K562 (cell line): ENCODE measurements at regions not wholly inside any gene's neighbourhood (a gene's known extent, or its start where the extent isn't known, plus 50 kb on each side); places are given as distances from the start of the nearest gene placed in this dataset.

Source experiments
- ATAC-seq: fragments of 200-7000 bp; cut with Tn5 transposase; 3 replicates; pipeline ENCODE4 v1.9.1; 2020; ENCODE audit warnings: moderate library complexity
- BruUV-seq: library from RNA; stranded (reverse); fragments of 400-500 nt; replicated peaks from 2 replicates; lab custom pipeline; 2021; lab: Mats Ljungman, UMichigan
- CTCF ChIA-PET: fragments of 300-600 bp; formaldehyde crosslinking; extraction: SDS; loops from one replicate; lab custom pipeline; 2021; ENCODE audit warnings: low intra/inter-chr PET ratio; lab: Yijun Ruan, JAX
- POLR2A ChIA-PET: fragments of 300-600, 350-650 bp; sonication (Branson Sonifier 250); formaldehyde crosslinking; extraction: SDS; loops from one replicate; lab custom pipeline; 2021; ENCODE audit warnings: antibody characterized with exemption, inconsistent platforms; lab: Yijun Ruan, JAX
- DNase-seq, 4 experiments: peaks; one replicate each; pipeline versions ENCODE4 v3.0.0 to v3.0.0-alpha.2; 2011 to 2018; ENCODE audit warnings: low spot score in 3 of 4, mixed read lengths in 3 of 4; ENCODE audit errors: extremely low read depth in 1 of 4
- FAIRE-seq: peaks from 2 replicates; lab custom pipeline; 2011; peaks lifted over from hg19 to GRCh38; lab: Jason Lieb, UNC
- H2AFZ ChIP-seq: 2 replicates; pipeline ENCODE4 v1.6.0; 2011; ENCODE audit warnings: low read depth, low read length, control low read depth, inconsistent platforms
- H3K27ac ChIP-seq: fragments of 200-600 bp; 3 replicates; pipeline ENCODE4 v1.8.0; 2011; ENCODE audit warnings: low read depth, mild to moderate bottlenecking, control low read depth, inconsistent platforms, low read length, moderate library complexity, mixed read lengths; ENCODE audit errors: extremely low read depth
- H3K27me3 ChIP-seq, 2 experiments: fragments of 300-600 bp in 1 of 2; 2 replicates in 1 of 2; 3 replicates in 1 of 2; pipeline versions ENCODE4 v1.6.0 to v1.8.0; 2011; ENCODE audit warnings: inconsistent platforms in 2 of 2, low read length in 2 of 2, mild to moderate bottlenecking in 1 of 2, mixed read lengths in 1 of 2, moderate library complexity in 1 of 2; ENCODE audit not compliant: control insufficient read depth in 2 of 2, insufficient read depth in 2 of 2
- H3K36me3 ChIP-seq: fragments of 300-600 bp; 3 replicates; pipeline ENCODE4 v1.8.0; 2011; ENCODE audit warnings: mild to moderate bottlenecking, low read length, inconsistent platforms; ENCODE audit not compliant: control insufficient read depth, insufficient read depth
- H3K4me1 ChIP-seq, 2 experiments: fragments of 200-600 bp in 1 of 2; replicated peaks in 1 of 2; 2 replicates in 1 of 2; 3 replicates in 1 of 2; pipeline versions ENCODE4 v1.5.1 to v1.8.0; 2011; ENCODE audit warnings: inconsistent platforms in 2 of 2, low read length in 2 of 2, mild to moderate bottlenecking in 1 of 2, mixed read lengths in 1 of 2, moderate library complexity in 1 of 2; ENCODE audit not compliant: control insufficient read depth in 2 of 2, insufficient read depth in 2 of 2
- H3K4me2 ChIP-seq: 2 replicates; pipeline ENCODE4 v1.6.1; 2011; ENCODE audit warnings: low read length, control low read depth, inconsistent platforms, mixed read lengths; ENCODE audit not compliant: insufficient read depth
- H3K4me3 ChIP-seq: fragments of 200-600 bp; sonication (generic), shearing (Covaris generic); 2 replicates; pipeline ENCODE4 v1.5.1; 2016; ENCODE audit warnings: control low read depth, inconsistent platforms
- H3K79me2 ChIP-seq: fragments of 200-600 bp; 3 replicates; pipeline ENCODE4 v1.8.0; 2011; ENCODE audit warnings: low read length, inconsistent platforms; ENCODE audit not compliant: control insufficient read depth, insufficient read depth
- H3K9ac ChIP-seq, 2 experiments: 2 replicates each; pipeline versions ENCODE4 v1.6.0 to v1.6.1; 2011; ENCODE audit warnings: low read depth in 2 of 2, low read length in 2 of 2, control low read depth in 1 of 2, inconsistent platforms in 1 of 2, mild to moderate bottlenecking in 1 of 2, mixed read lengths in 1 of 2; ENCODE audit not compliant: insufficient read depth in 1 of 2
- H3K9me1 ChIP-seq: one replicate; pipeline ENCODE4 v1.6.0; 2011; ENCODE audit warnings: inconsistent platforms, mild to moderate bottlenecking, low read length, moderate library complexity; ENCODE audit not compliant: control insufficient read depth, insufficient read depth
- H3K9me3 ChIP-seq: replicated peaks from 2 replicates; pipeline ENCODE4 v1.5.1; 2011; ENCODE audit warnings: low read depth, low read length, inconsistent platforms; ENCODE audit not compliant: control insufficient read depth, insufficient read depth
- H4K20me1 ChIP-seq: replicated peaks from 2 replicates; pipeline ENCODE4 v1.6.1; 2011; ENCODE audit warnings: low read length, inconsistent platforms, mixed read lengths; ENCODE audit not compliant: control insufficient read depth, insufficient read depth
- CBFA2T3 ChIP-seq: fragments of 450-650 bp; IDR thresholded peaks from 2 replicates; pipeline ENCODE4 v1.6.1; 2017
- CBX3 ChIP-seq, 2 experiments: IDR thresholded peaks; 1 replicate in 1 of 2; 2 replicates in 1 of 2; pipeline ENCODE4 v1.6.1; 2012; ENCODE audit warnings: inconsistent platforms in 2 of 2, low read length in 2 of 2, borderline replicate concordance in 1 of 2, control low read depth in 1 of 2
- CCNT2 ChIP-seq: IDR thresholded peaks from 2 replicates; pipeline ENCODE4 v1.6.1; 2011; ENCODE audit warnings: borderline replicate concordance, low read depth, mild to moderate bottlenecking, moderate library complexity, mixed read lengths, low read length; ENCODE audit not compliant: insufficient read length; ENCODE audit errors: extremely low read depth
- DDX20 ChIP-seq: fragments of 450-650 bp; IDR thresholded peaks from 2 replicates; pipeline ENCODE4 v1.6.1; 2016; ENCODE audit warnings: missing genetic modification characterization, low read depth, mild to moderate bottlenecking, missing compliant biosample characterization, moderate library complexity
- GATAD2A ChIP-seq: fragments of 450-650 bp; IDR thresholded peaks from 2 replicates; pipeline ENCODE4 v1.6.1; 2017
- HES1 ChIP-seq: fragments of 450-650 bp; IDR thresholded peaks from 2 replicates; pipeline ENCODE4 v1.6.1; 2016; ENCODE audit warnings: low read depth, mild to moderate bottlenecking, moderate library complexity
- IFI16 ChIP-seq: fragments of 250-450 bp; sonication (Bioruptor Pico); IDR thresholded peaks from 2 replicates; pipeline ENCODE4 v2.1.2; 2022; ENCODE audit warnings: mild to moderate bottlenecking, inconsistent platforms
- IRF9 ChIP-seq: fragments of 450-650 bp; IDR thresholded peaks from 2 replicates; pipeline ENCODE4 v1.6.1; 2016; ENCODE audit warnings: missing biosample characterization, missing genetic modification characterization
- JUN ChIP-seq, 2 experiments: sonication (generic) in 1 of 2; formaldehyde crosslinking in 1 of 2; IDR thresholded peaks; 2 replicates each; pipeline versions ENCODE4 v1.6.1 to v1.8.0; 2012 to 2022; ENCODE audit warnings: borderline replicate concordance in 2 of 2, mild to moderate bottlenecking in 2 of 2, improper control_type of control experiment in 1 of 2, low read depth in 1 of 2, low read length in 1 of 2, missing genetic modification reagents in 1 of 2
- JUND ChIP-seq, 2 experiments: IDR thresholded peaks; 2 replicates in 1 of 2; 3 replicates in 1 of 2; pipeline ENCODE4 v1.6.1; 2011; ENCODE audit warnings: borderline replicate concordance in 2 of 2, low read depth in 2 of 2, low read length in 2 of 2, improper control_type of control experiment in 1 of 2, missing biosample characterization in 1 of 2, missing genetic modification characterization in 1 of 2, missing genetic modification reagents in 1 of 2
- MAFF ChIP-seq: IDR thresholded peaks from 2 replicates; pipeline ENCODE4 v1.6.1; 2012; ENCODE audit warnings: low read length, improper control_type of control experiment
- MAFK ChIP-seq: IDR thresholded peaks from 2 replicates; pipeline ENCODE4 v1.6.1; 2011; ENCODE audit warnings: low read length, improper control_type of control experiment
- NFE2 ChIP-seq: IDR thresholded peaks from 2 replicates; pipeline ENCODE4 v1.6.1; 2014; ENCODE audit warnings: antibody characterized with exemption, low read depth
- PML ChIP-seq: IDR thresholded peaks from 2 replicates; pipeline ENCODE4 v1.6.1; 2012; ENCODE audit warnings: low read length, inconsistent platforms
- SOX6 ChIP-seq: fragments of 450-650 bp; IDR thresholded peaks from 2 replicates; pipeline ENCODE4 v1.6.1; 2014; ENCODE audit warnings: mild to moderate bottlenecking
- SREBF1 ChIP-seq: fragments of 150-350 bp; IDR thresholded peaks from 2 replicates; pipeline ENCODE4 v1.6.1; 2014; ENCODE audit warnings: antibody characterized with exemption, low read depth, low read length, borderline replicate concordance
- TAL1 ChIP-seq: fragments of 450-650 bp; IDR thresholded peaks from 2 replicates; pipeline ENCODE4 v1.6.1; 2016; ENCODE audit warnings: mild to moderate bottlenecking
- TCF7 ChIP-seq: sonication (generic); IDR thresholded peaks from 2 replicates; pipeline ENCODE4 v1.6.1; 2016; ENCODE audit warnings: antibody characterized with exemption, borderline replicate concordance
- TFAP4 ChIP-seq: sonication (generic); formaldehyde crosslinking; IDR thresholded peaks from 2 replicates; pipeline ENCODE4 v1.8.0; 2022; ENCODE audit warnings: missing genetic modification reagents, mild to moderate bottlenecking, moderate library complexity, borderline replicate concordance
- THRB ChIP-seq: fragments of 450-650 bp; formaldehyde crosslinking; conservative IDR thresholded peaks from 2 replicates; pipeline ENCODE4 v1.4.0; 2022; ENCODE audit warnings: mild to moderate bottlenecking, missing genetic modification characterization
- ZNF316 ChIP-seq: fragments of 450-650 bp; IDR thresholded peaks from 2 replicates; pipeline ENCODE4 v1.6.1; 2016
- WGBS: fragments of 100-300 bp; shearing (Covaris generic); methylation state at CpG from one replicate; pipeline ENCODE4 v1.1.6; 2016; ENCODE audit warnings: low coverage, mixed read lengths; ENCODE audit not compliant: insufficient coverage; ENCODE audit errors: missing lambda C conversion rate; 5-methylcytosine and 5-hydroxymethylcytosine counted together
- in situ Hi-C: fragments of 300-500 bp; cut with MboI; formaldehyde crosslinking; loops from 4 replicates; pipeline ENCODE4 v1.15.0; 2018; ENCODE audit warnings: inconsistent platforms, mixed read lengths
- intact Hi-C: fragments of 100-400 bp; cut with micrococcal nuclease; formaldehyde crosslinking; loops from 2 replicates; pipeline ENCODE4 v1.14.2; 2022

- H3K9me1 ChIP-seq, result no peaks in the 10 kb centered on the region
- intact Hi-C loops (no loop called here), in situ Hi-C loops (no loop called here)
- H3K79me2 ChIP-seq, result no peaks in the 10 kb centered on the region
- H3K4me1 ChIP-seq, result no peaks in the 10 kb centered on the region
- peaks cover 0 to 20% of the 10 kb centered on the region in 2 experiments; a peak in 3 of 5 replicates for H3K27me3 ChIP-seq
- 0% methylated on average over 3 of the region's 3 CpGs for WGBS
- peak; percentile 73 for FAIRE-seq
- ATAC-seq, result peak; percentile 79
- ChIA-PET CTCF (no interaction called here), POLR2A (no interaction called here)
- no peaks in the 10 kb centered on the region for H4K20me1 ChIP-seq
- no peak overlapping the region for H2AFZ ChIP-seq
- BruUV-seq, result no TSS peak
- H3K36me3 ChIP-seq, result no peaks in the 10 kb centered on the region
- no peak overlapping the region for H3K9ac ChIP-seq
- H3K4me2 ChIP-seq, result no peak overlapping the region
- DNase-seq, result peak in 3 of 4 experiments; percentile 12 to 34 (median 19)
- no peak overlapping the region for H3K27ac ChIP-seq
- H3K4me3 ChIP-seq, result no peak overlapping the region
- H3K9me3 ChIP-seq, result no peaks in the 10 kb centered on the region
- TF ChIP-seq IRF9, result no peak
- TF ChIP-seq THRB (CRISPR knock-in tag), result no peak
- TF ChIP-seq SOX6, result peak; percentile 80
- no peak for TF ChIP-seq PML
- TF ChIP-seq CCNT2, result peak; percentile 49
- peak; percentile 79 for TF ChIP-seq CBFA2T3
- no peak for TF ChIP-seq JUN (IDR thresholded peaks at IDR 0.05; ENCODE audit: borderline replicate concordance, low read depth, low read length)
- TF ChIP-seq JUN (CRISPR knock-in tag; IDR thresholded peaks at IDR 0.05; ENCODE audit: borderline replicate concordance), result no peak
- TF ChIP-seq DDX20, result no peak
- peak; percentile 74 for TF ChIP-seq ZNF316
- TF ChIP-seq NFE2, result peak; percentile 87
- TF ChIP-seq MAFF, result peak; percentile 64; the same call in 1 of the 2 replicates
- no peak for TF ChIP-seq CBX3 (IDR thresholded peaks at IDR 0.05; ENCODE audit: borderline replicate concordance in 1 of 2, low read length in 2 of 2)
- no peak for TF ChIP-seq TCF7
- TF ChIP-seq MAFK, result peak; percentile 47; the same call in 1 of the 2 replicates
- TF ChIP-seq TAL1, result peak; percentile 62
- no peak for TF ChIP-seq TFAP4
- TF ChIP-seq JUND (IDR thresholded peaks at IDR 0.05; ENCODE audit: borderline replicate concordance, low read depth, low read length), result peak; percentile 17; the same call in 1 of the 2 replicates
- TF ChIP-seq JUND (tag; IDR thresholded peaks at IDR 0.05; ENCODE audit: borderline replicate concordance, low read depth, low read length), result no peak
- TF ChIP-seq HES1, result peak; percentile 72
- TF ChIP-seq IFI16 (CRISPR knock-in tag), result no peak
- TF ChIP-seq GATAD2A, result no peak
- no peak for TF ChIP-seq SREBF1
Observed at GRCh38 chr7:50914460-50914859, 131.8 kb upstream of the GRB10 start.
